ENCODE measurements at regions not wholly inside any gene's neighbourhood (a gene's known extent, or its start where the extent isn't known, plus 50 kb on each side); places are given as distances from the start of the nearest gene placed in this dataset.

GRCh38 chr13:73981595-73981994 lies 152.6 kb downstream of the KLF12 start:
- TF ChIP-seq FOXP2 (optimal IDR thresholded peaks at IDR 0.05; ENCODE audit: control extremely low read depth, extremely low read length, insufficient read depth): no peak
- H3K9ac ChIP-seq (ENCODE audit: insufficient read length): no peak overlapping the region
- no peaks in the 10 kb centered on the region for H3K9me3 ChIP-seq (ENCODE audit: low read depth, low read length)
- peaks cover 4% of the 10 kb centered on the region; the same call in 1 of the 2 replicates for H3K36me3 ChIP-seq (ENCODE audit: insufficient read depth, low read length)
- no peak for DNase-seq (ENCODE audit: low read depth, low spot score)
- H3K27ac ChIP-seq: no peak overlapping the region
- H3K4me3 ChIP-seq: no peak overlapping the region

GRCh38 chr13:73975767-73976166 lies 158.4 kb downstream of the KLF12 start:
- Histone ChIP-seq H3K27ac (no peak overlapping the region), H3K9ac (ENCODE audit: insufficient read length) (no peak overlapping the region), H3K4me3 (no peak overlapping the region), H3K36me3 (ENCODE audit: insufficient read depth, low read length) (peaks cover 4% of the 10 kb centered on the region; the same call in 1 of the 2 replicates), H3K9me3 (ENCODE audit: low read depth, low read length) (no peaks in the 10 kb centered on the region; the same call in 1 of the 2 replicates)
- no peak for DNase-seq (ENCODE audit: low read depth, low spot score)
- TF ChIP-seq EZH2 (IDR thresholded peaks at IDR 0.05) (no peak), POLR2AphosphoS5 (IDR thresholded peaks at IDR 0.05; ENCODE audit: borderline replicate concordance, low read depth, low read length) (no peak), FOXP2 (optimal IDR thresholded peaks at IDR 0.05; ENCODE audit: control extremely low read depth, extremely low read length, insufficient read depth) (no peak)

- H3K9me3 ChIP-seq (ENCODE audit: low read depth, low read length): no peaks in the 10 kb centered on the region; the same call in 1 of the 2 replicates
- no peak overlapping the region for H3K9ac ChIP-seq (ENCODE audit: insufficient read length)
- H3K27ac ChIP-seq: no peak overlapping the region
- TF ChIP-seq POLR2AphosphoS5 (IDR thresholded peaks at IDR 0.05; ENCODE audit: borderline replicate concordance, low read depth, low read length): no peak
- no peak for TF ChIP-seq FOXP2 (optimal IDR thresholded peaks at IDR 0.05; ENCODE audit: control extremely low read depth, extremely low read length, insufficient read depth)
- no peak for TF ChIP-seq EZH2 (IDR thresholded peaks at IDR 0.05)
- H3K36me3 ChIP-seq (ENCODE audit: insufficient read depth, low read length): peaks cover 4% of the 10 kb centered on the region; the same call in 1 of the 2 replicates
- no peak overlapping the region for H3K4me3 ChIP-seq
- DNase-seq (ENCODE audit: low read depth, low spot score): no peak
Observed at GRCh38 chr13:73974051-73974450, 160.2 kb downstream of the KLF12 start.

- no peak overlapping the region for H3K4me3 ChIP-seq
- H3K9me3 ChIP-seq (ENCODE audit: low read depth, low read length): no peaks in the 10 kb centered on the region; the same call in 1 of the 2 replicates
- H3K36me3 ChIP-seq (ENCODE audit: insufficient read depth, low read length): no peaks in the 10 kb centered on the region
- DNase-seq (ENCODE audit: low read depth, low spot score): no peak
- TF ChIP-seq EZH2 (IDR thresholded peaks at IDR 0.05) (no peak), FOXP2 (optimal IDR thresholded peaks at IDR 0.05; ENCODE audit: control extremely low read depth, extremely low read length, insufficient read depth) (no peak), POLR2AphosphoS5 (IDR thresholded peaks at IDR 0.05; ENCODE audit: borderline replicate concordance, low read depth, low read length) (no peak)
- H3K27ac ChIP-seq: no peak overlapping the region
- H3K9ac ChIP-seq (ENCODE audit: insufficient read length): no peak overlapping the region
Observed at GRCh38 chr13:73973156-73973555, 161.0 kb downstream of the KLF12 start.

GRCh38 chr13:73972545-73972944 lies 161.7 kb downstream of the KLF12 start:
- H3K27ac ChIP-seq: no peak overlapping the region
- H3K9me3 ChIP-seq (ENCODE audit: low read depth, low read length): no peaks in the 10 kb centered on the region; the same call in 1 of the 2 replicates

GRCh38 chr13:73971481-73971880 lies 162.7 kb downstream of the KLF12 start:
- Histone ChIP-seq H3K27ac (no peak overlapping the region), H3K9me3 (ENCODE audit: low read depth, low read length) (no peaks in the 10 kb centered on the region; the same call in 1 of the 2 replicates), H3K4me3 (no peak overlapping the region), H3K36me3 (ENCODE audit: insufficient read depth, low read length) (no peaks in the 10 kb centered on the region), H3K9ac (ENCODE audit: insufficient read length) (no peak overlapping the region)
- no peak for DNase-seq (ENCODE audit: low read depth, low spot score)
- TF ChIP-seq POLR2AphosphoS5 (IDR thresholded peaks at IDR 0.05; ENCODE audit: borderline replicate concordance, low read depth, low read length) (no peak), EZH2 (IDR thresholded peaks at IDR 0.05) (no peak), FOXP2 (optimal IDR thresholded peaks at IDR 0.05; ENCODE audit: control extremely low read depth, extremely low read length, insufficient read depth) (no peak)

More at GRCh38 chr13:73972545-73972944, 161.7 kb downstream of the KLF12 start:
- no peak overlapping the region for H3K4me3 ChIP-seq
- no peak overlapping the region for H3K9ac ChIP-seq (ENCODE audit: insufficient read length)
- no peak for DNase-seq (ENCODE audit: low read depth, low spot score)
- TF ChIP-seq EZH2 (IDR thresholded peaks at IDR 0.05) (no peak), FOXP2 (optimal IDR thresholded peaks at IDR 0.05; ENCODE audit: control extremely low read depth, extremely low read length, insufficient read depth) (no peak), POLR2AphosphoS5 (IDR thresholded peaks at IDR 0.05; ENCODE audit: borderline replicate concordance, low read depth, low read length) (no peak)
- H3K36me3 ChIP-seq (ENCODE audit: insufficient read depth, low read length): no peaks in the 10 kb centered on the region

- TF ChIP-seq FOXP2 (optimal IDR thresholded peaks at IDR 0.05; ENCODE audit: control extremely low read depth, extremely low read length, insufficient read depth) (no peak), POLR2AphosphoS5 (IDR thresholded peaks at IDR 0.05; ENCODE audit: borderline replicate concordance, low read depth, low read length) (no peak), EZH2 (IDR thresholded peaks at IDR 0.05) (no peak)
- H3K9me3 ChIP-seq (ENCODE audit: low read depth, low read length): no peaks in the 10 kb centered on the region; the same call in 1 of the 2 replicates
- H3K36me3 ChIP-seq (ENCODE audit: insufficient read depth, low read length): no peaks in the 10 kb centered on the region
- no peak overlapping the region for H3K27ac ChIP-seq
- no peak overlapping the region for H3K9ac ChIP-seq (ENCODE audit: insufficient read length)
- DNase-seq (ENCODE audit: low read depth, low spot score): no peak
- H3K4me3 ChIP-seq: no peak overlapping the region
Observed at GRCh38 chr13:73970421-73971055, 163.7 kb downstream of the KLF12 start.

GRCh38 chr13:73967397-73968165 lies 166.6 kb downstream of the KLF12 start:
- H3K9ac ChIP-seq (ENCODE audit: insufficient read length): no peak overlapping the region
- no peak for TF ChIP-seq POLR2AphosphoS5 (IDR thresholded peaks at IDR 0.05; ENCODE audit: borderline replicate concordance, low read depth, low read length)
- TF ChIP-seq FOXP2 (optimal IDR thresholded peaks at IDR 0.05; ENCODE audit: control extremely low read depth, extremely low read length, insufficient read depth): no peak
- no peak for TF ChIP-seq EZH2 (IDR thresholded peaks at IDR 0.05)
- H3K4me3 ChIP-seq: no peak overlapping the region
- DNase-seq (ENCODE audit: low read depth, low spot score): no peak
- H3K27ac ChIP-seq: no peak overlapping the region
- H3K36me3 ChIP-seq (ENCODE audit: insufficient read depth, low read length): no peaks in the 10 kb centered on the region
- no peaks in the 10 kb centered on the region for H3K9me3 ChIP-seq (ENCODE audit: low read depth, low read length)

Measured in SK-N-MC (cell line).